ENCODE measurements at regions not wholly inside any gene's neighbourhood (a gene's known extent, or its start where the extent isn't known, plus 50 kb on each side); places are given as distances from the start of the nearest gene placed in this dataset.

DNA sequence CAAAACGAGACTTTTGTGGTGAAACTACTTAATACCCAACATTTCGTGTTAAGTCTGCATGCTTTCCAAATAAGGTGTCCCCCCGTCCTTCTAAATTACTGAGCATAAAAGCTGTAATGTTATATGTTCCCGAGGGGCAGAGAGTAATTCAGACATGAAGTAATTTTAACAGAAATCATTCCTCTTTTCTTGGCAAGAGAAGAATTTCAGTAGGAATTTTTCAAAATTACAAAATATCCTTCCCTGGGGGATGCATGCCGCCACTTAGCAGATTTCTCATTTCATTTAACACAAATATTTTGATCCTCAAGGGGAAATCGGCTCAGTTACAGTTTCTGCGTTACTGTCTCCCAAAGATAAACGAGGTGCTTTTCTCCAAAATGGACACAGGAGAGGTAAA, 213.2 kb upstream of the RHOBTB1 start:
- 71% methylated on average over 8 of the region's 8 CpGs for whole genome bisulfite sequencing
- Histone ChIP-seq H3K4me3 (ENCODE audit: low read depth in 1 of 3, low read length in 3 of 3) (no peak overlapping the region), H3K27me3 (ENCODE audit: control insufficient read depth in 4 of 4, insufficient read depth in 4 of 4, low read length in 3 of 4) (no peaks in the 10 kb centered on the region), H3K27ac (ENCODE audit: low read depth in 1 of 2, low read length in 2 of 2) (no peak overlapping the region), H3K36me3 (ENCODE audit: control insufficient read depth in 4 of 4, insufficient read depth in 3 of 4, low read depth in 1 of 4, low read length in 3 of 4) (no peaks in the 10 kb centered on the region), H3K9me3 (ENCODE audit: control insufficient read depth in 4 of 4, low read length in 3 of 4) (no peaks in the 10 kb centered on the region), H3K4me1 (ENCODE audit: control insufficient read depth in 4 of 4, insufficient read depth in 4 of 4, low read length in 3 of 4) (no peaks in the 10 kb centered on the region), H3K9ac (ENCODE audit: low read depth in 1 of 2, low read length in 2 of 2) (no peak overlapping the region)
- no peak for DNase-seq (ENCODE audit: low spot score)
- TF ChIP-seq FOXA1 (IDR thresholded peaks at IDR 0.05) (no peak), YY1 (IDR thresholded peaks at IDR 0.05) (no peak), FOXA2 (IDR thresholded peaks at IDR 0.05) (no peak), RXRA (IDR thresholded peaks at IDR 0.05) (no peak), RAD21 (IDR thresholded peaks at IDR 0.05) (no peak), HNF4A (conservative IDR thresholded peaks at IDR 0.05) (no peak), HNF4G (IDR thresholded peaks at IDR 0.05) (no peak), TAF1 (conservative IDR thresholded peaks at IDR 0.05) (no peak), SP1 (IDR thresholded peaks at IDR 0.05) (no peak)
- TF ChIP-seq, protein P1, sequence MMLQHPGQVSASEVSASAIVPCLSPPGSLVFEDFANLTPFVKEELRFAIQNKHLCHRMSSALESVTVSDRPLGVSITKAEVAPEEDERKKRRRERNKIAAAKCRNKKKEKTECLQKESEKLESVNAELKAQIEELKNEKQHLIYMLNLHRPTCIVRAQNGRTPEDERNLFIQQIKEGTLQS (IDR thresholded peaks at IDR 0.05): no peak
- TF ChIP-seq, protein P2, sequence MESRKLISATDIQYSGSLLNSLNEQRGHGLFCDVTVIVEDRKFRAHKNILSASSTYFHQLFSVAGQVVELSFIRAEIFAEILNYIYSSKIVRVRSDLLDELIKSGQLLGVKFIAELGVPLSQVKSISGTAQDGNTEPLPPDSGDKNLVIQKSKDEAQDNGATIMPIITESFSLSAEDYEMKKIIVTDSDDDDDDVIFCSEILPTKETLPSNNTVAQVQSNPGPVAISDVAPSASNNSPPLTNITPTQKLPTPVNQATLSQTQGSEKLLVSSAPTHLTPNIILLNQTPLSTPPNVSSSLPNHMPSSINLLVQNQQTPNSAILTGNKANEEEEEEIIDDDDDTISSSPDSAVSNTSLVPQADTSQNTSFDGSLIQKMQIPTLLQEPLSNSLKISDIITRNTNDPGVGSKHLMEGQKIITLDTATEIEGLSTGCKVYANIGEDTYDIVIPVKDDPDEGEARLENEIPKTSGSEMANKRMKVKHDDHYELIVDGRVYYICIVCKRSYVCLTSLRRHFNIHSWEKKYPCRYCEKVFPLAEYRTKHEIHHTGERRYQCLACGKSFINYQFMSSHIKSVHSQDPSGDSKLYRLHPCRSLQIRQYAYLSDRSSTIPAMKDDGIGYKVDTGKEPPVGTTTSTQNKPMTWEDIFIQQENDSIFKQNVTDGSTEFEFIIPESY (IDR thresholded peaks at IDR 0.05): no peak
- TF ChIP-seq, protein P3, sequence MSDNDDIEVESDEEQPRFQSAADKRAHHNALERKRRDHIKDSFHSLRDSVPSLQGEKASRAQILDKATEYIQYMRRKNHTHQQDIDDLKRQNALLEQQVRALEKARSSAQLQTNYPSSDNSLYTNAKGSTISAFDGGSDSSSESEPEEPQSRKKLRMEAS (IDR thresholded peaks at IDR 0.05): no peak

DNA sequence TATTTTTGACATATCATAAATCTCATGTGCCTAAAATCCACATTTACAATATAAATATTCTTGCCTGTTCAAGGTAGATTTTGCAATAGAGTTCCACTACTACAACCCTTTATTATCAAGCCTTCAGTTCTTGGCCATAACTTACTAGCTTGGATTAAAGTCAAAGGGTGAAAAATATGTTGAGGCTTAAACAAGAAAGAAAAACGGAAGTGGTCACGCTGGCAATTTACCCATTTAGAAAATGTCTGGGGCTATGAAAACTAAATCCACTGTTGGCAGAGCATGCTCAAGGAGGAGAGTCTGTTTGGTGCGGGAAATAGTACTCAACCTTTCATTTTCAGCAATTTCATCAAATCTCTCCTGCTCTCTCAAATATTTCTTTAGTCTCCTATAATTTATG, 209.8 kb upstream of the RHOBTB1 start:
- Histone ChIP-seq H3K27ac (ENCODE audit: low read depth in 1 of 2, low read length in 2 of 2) (no peak overlapping the region), H3K9me3 (ENCODE audit: control insufficient read depth in 4 of 4, low read length in 3 of 4) (no peaks in the 10 kb centered on the region), H3K36me3 (ENCODE audit: control insufficient read depth in 4 of 4, insufficient read depth in 3 of 4, low read depth in 1 of 4, low read length in 3 of 4) (no peaks in the 10 kb centered on the region), H3K4me1 (ENCODE audit: control insufficient read depth in 4 of 4, insufficient read depth in 4 of 4, low read length in 3 of 4) (no peaks in the 10 kb centered on the region), H3K27me3 (ENCODE audit: control insufficient read depth in 4 of 4, insufficient read depth in 4 of 4, low read length in 3 of 4) (no peaks in the 10 kb centered on the region), H3K4me3 (ENCODE audit: low read depth in 1 of 3, low read length in 3 of 3) (no peak overlapping the region), H3K9ac (ENCODE audit: low read depth in 1 of 2, low read length in 2 of 2) (no peak overlapping the region)
- 87% methylated on average over 3 of the region's 3 CpGs for WGBS
- TF ChIP-seq TAF1 (conservative IDR thresholded peaks at IDR 0.05): no peak
- TF ChIP-seq EGR1 (IDR thresholded peaks at IDR 0.05; ENCODE audit: low read depth in 2 of 2): no peak
- TF ChIP-seq, protein P3 (IDR thresholded peaks at IDR 0.05): no peak
- no peak for TF ChIP-seq SP1 (IDR thresholded peaks at IDR 0.05)
- no peak for TF ChIP-seq YY1 (IDR thresholded peaks at IDR 0.05)
- no peak for TF ChIP-seq JUND (IDR thresholded peaks at IDR 0.05)
- no peak for TF ChIP-seq HNF4A (conservative IDR thresholded peaks at IDR 0.05)
- TF ChIP-seq, protein P1 (IDR thresholded peaks at IDR 0.05): no peak
- TF ChIP-seq, protein P4, sequence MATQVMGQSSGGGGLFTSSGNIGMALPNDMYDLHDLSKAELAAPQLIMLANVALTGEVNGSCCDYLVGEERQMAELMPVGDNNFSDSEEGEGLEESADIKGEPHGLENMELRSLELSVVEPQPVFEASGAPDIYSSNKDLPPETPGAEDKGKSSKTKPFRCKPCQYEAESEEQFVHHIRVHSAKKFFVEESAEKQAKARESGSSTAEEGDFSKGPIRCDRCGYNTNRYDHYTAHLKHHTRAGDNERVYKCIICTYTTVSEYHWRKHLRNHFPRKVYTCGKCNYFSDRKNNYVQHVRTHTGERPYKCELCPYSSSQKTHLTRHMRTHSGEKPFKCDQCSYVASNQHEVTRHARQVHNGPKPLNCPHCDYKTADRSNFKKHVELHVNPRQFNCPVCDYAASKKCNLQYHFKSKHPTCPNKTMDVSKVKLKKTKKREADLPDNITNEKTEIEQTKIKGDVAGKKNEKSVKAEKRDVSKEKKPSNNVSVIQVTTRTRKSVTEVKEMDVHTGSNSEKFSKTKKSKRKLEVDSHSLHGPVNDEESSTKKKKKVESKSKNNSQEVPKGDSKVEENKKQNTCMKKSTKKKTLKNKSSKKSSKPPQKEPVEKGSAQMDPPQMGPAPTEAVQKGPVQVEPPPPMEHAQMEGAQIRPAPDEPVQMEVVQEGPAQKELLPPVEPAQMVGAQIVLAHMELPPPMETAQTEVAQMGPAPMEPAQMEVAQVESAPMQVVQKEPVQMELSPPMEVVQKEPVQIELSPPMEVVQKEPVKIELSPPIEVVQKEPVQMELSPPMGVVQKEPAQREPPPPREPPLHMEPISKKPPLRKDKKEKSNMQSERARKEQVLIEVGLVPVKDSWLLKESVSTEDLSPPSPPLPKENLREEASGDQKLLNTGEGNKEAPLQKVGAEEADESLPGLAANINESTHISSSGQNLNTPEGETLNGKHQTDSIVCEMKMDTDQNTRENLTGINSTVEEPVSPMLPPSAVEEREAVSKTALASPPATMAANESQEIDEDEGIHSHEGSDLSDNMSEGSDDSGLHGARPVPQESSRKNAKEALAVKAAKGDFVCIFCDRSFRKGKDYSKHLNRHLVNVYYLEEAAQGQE (IDR thresholded peaks at IDR 0.05): no peak
- no peak for TF ChIP-seq GABPA (IDR thresholded peaks at IDR 0.05 in 1 of 2, conservative IDR thresholded peaks at IDR 0.05 in 1 of 2)
- no peak for DNase-seq (ENCODE audit: low spot score)

Data from liver (tissue), 7 donors.